Bronchial epithelial cell (primary cell): ENCODE measurements at regions not wholly inside any gene's neighbourhood (a gene's known extent, or its start where the extent isn't known, plus 50 kb on each side); places are given as distances from the start of the nearest gene placed in this dataset.

Source experiments
- DNase-seq: peaks from one replicate; pipeline ENCODE4 v3.0.0-alpha.2; 2010; ENCODE audit warnings: low read depth
- FAIRE-seq: peaks from 2 replicates; lab custom pipeline; 2011; peaks lifted over from hg19 to GRCh38; lab: Jason Lieb, UNC
- H3K27me3 ChIP-seq: 2 replicates; pipeline ENCODE4 v1.5.1; 2011; ENCODE audit warnings: low read length; ENCODE audit not compliant: control insufficient read depth, insufficient read depth
- H3K36me3 ChIP-seq: 2 replicates; pipeline ENCODE4 v1.5.1; 2011; ENCODE audit warnings: low read length; ENCODE audit not compliant: control insufficient read depth, insufficient read depth
- H3K4me3 ChIP-seq: 2 replicates; pipeline ENCODE4 v1.5.1; 2011; ENCODE audit warnings: mild to moderate bottlenecking, low read depth, low read length, control low read depth
- CTCF ChIP-seq: IDR thresholded peaks from 2 replicates; pipeline ENCODE4 v1.5.1; 2011; ENCODE audit warnings: mild to moderate bottlenecking, moderate library complexity, low read length, control low read depth, inconsistent platforms; ENCODE audit not compliant: insufficient read depth, severe bottlenecking

DNA sequence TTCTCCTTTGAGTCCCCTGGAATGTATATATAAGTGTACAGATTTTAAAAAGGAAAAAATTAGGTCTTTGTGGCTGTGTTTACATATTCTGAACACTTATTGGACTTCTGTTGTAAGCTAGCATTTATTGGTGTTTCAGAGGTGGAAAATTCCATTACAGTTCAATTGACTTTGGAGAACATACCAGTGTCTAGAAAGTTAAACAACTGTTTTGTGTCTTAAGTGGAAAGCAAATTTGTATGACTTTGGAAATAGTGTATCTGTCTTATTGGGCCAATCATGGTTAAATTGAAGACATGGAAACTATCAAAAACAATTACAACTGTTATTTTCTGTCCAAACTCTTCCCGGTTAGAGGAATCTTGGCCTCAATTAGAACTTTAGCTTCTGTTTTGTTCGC, 265.0 kb upstream of the C2CD4B start:
- DNase-seq (no peak), FAIRE-seq (no peak)
- TF ChIP-seq CTCF: no peak
- H3K4me3 ChIP-seq: no peak overlapping the region
- no peaks in the 10 kb centered on the region for H3K36me3 ChIP-seq
- peaks cover under 1% of the 10 kb centered on the region for H3K27me3 ChIP-seq

DNA sequence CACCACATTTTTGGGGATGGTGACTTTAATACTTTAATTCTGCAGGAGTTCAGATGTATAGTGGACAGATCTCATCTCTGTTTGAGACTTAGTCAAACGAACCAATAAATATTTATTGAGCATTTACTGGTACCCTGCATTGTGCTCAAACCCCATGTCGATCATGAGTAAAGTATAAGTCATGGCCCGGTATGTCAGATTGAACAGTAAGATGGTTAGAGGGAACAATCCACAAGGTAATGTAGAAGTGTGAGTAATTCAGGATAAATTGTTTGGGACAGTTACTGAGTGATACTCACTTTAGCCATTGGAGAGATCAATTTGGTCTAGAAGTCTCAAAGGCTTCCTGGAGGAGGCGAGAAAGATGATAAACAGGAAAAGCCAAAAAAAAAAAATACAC, 265.5 kb upstream of the C2CD4B start:
- TF ChIP-seq CTCF: no peak
- DNase-seq (no peak), FAIRE-seq (no peak)
- Histone ChIP-seq H3K36me3 (no peaks in the 10 kb centered on the region), H3K27me3 (no peaks in the 10 kb centered on the region), H3K4me3 (no peak overlapping the region)

- no peak for TF ChIP-seq CTCF
- DNase-seq (no peak), FAIRE-seq (no peak)
- Histone ChIP-seq H3K36me3 (no peaks in the 10 kb centered on the region), H3K4me3 (no peak overlapping the region), H3K27me3 (no peaks in the 10 kb centered on the region)
These were observed 266.1 kb upstream of the C2CD4B start for GRCh38 chr15:62431008-62431797.

DNA sequence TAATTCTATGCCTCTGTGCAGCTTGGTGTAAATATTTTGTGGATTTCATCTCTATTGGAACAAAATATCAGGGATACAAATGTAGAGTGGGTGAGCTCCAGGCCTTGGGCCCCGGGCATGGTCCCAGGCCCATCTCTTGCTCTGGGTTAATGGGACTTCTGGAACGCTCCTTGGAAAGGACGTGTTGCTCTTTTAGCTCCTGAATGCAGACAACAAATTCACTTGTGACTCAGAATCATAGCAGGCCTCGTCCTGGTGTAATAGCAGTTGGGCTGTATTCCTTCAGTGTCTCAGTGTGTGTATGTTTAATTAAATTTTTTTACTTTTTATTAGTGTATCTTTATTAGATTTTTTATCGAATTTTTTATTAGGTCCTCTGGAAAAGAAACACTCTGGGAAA, 266.7 kb upstream of the C2CD4B start:
- FAIRE-seq: no peak
- no peak for DNase-seq
- TF ChIP-seq CTCF: no peak
- Histone ChIP-seq H3K36me3 (no peaks in the 10 kb centered on the region), H3K4me3 (no peak overlapping the region), H3K27me3 (no peaks in the 10 kb centered on the region)

GRCh38 chr15:62432702-62433398, 267.8 kb upstream of the C2CD4B start:
- no peak for FAIRE-seq
- Histone ChIP-seq H3K36me3 (no peaks in the 10 kb centered on the region), H3K27me3 (peaks cover 3% of the 10 kb centered on the region), H3K4me3 (no peak overlapping the region)
- no peak for DNase-seq
- no peak for TF ChIP-seq CTCF
